GM23338 (cell line): ENCODE measurements at regions not wholly inside any gene's neighbourhood (a gene's known extent, or its start where the extent isn't known, plus 50 kb on each side); places are given as distances from the start of the nearest gene placed in this dataset.

Experiments used
- ATAC-seq: fragments of 200-7000 bp; cut with Tn5 transposase; 3 replicates; pipeline ENCODE4 v1.9.1; 2020
- DNase-seq: peaks from one replicate; pipeline ENCODE4 v3.0.0-alpha.2; 2015; ENCODE audit warnings: low spot score
- H2AFZ ChIP-seq: fragments of 200-600 bp; sonication (generic); 2 replicates; pipeline ENCODE4 v1.8.0; 2016; ENCODE audit warnings: antibody characterized with exemption, mild to moderate bottlenecking, moderate library complexity
- H3F3A ChIP-seq: fragments of 200-600 bp; sonication (generic); replicated peaks from 2 replicates; pipeline ENCODE4 v1.8.0; 2017; ENCODE audit warnings: antibody characterized with exemption, mixed run types, low read depth
- H3K27ac ChIP-seq: fragments of 200-600 bp; sonication (generic); 2 replicates; pipeline ENCODE4 v1.6.1; 2016; ENCODE audit warnings: low read depth
- H3K27me3 ChIP-seq: fragments of 200-600 bp; sonication (generic); 2 replicates; pipeline ENCODE4 v1.8.0; 2016; ENCODE audit warnings: mild to moderate bottlenecking, mixed run types, moderate library complexity; ENCODE audit not compliant: insufficient read depth
- H3K36me3 ChIP-seq: fragments of 200-600 bp; sonication (generic); 2 replicates; pipeline ENCODE4 v1.8.0; 2016; ENCODE audit warnings: mild to moderate bottlenecking; ENCODE audit not compliant: insufficient read depth
- H3K4me1 ChIP-seq: fragments of 200-600 bp; sonication (generic); 2 replicates; pipeline ENCODE4 v1.8.0; 2016; ENCODE audit warnings: mild to moderate bottlenecking, moderate library complexity; ENCODE audit not compliant: insufficient read depth
- H3K4me2 ChIP-seq: fragments of 200-600 bp; sonication (generic); 2 replicates; pipeline ENCODE4 v1.7.1; 2017; ENCODE audit warnings: mixed run types
- H3K4me3 ChIP-seq: fragments of 200-600 bp; sonication (generic); 2 replicates; pipeline ENCODE4 v1.6.1; 2016; ENCODE audit warnings: mixed run types
- H3K79me2 ChIP-seq: fragments of 200-600 bp; sonication (generic); replicated peaks from 2 replicates; pipeline ENCODE4 v1.8.0; 2017; ENCODE audit warnings: mild to moderate bottlenecking; ENCODE audit not compliant: insufficient read depth
- H3K9me2 ChIP-seq: fragments of 200-600 bp; sonication (generic); 2 replicates; pipeline ENCODE4 v1.8.0; 2017; ENCODE audit not compliant: insufficient read depth
- H4K20me1 ChIP-seq: fragments of 200-600 bp; sonication (generic); replicated peaks from 2 replicates; pipeline ENCODE4 v1.8.0; 2017; ENCODE audit warnings: mild to moderate bottlenecking; ENCODE audit not compliant: insufficient read depth
- H3K27ac Mint-ChIP-seq: 2 replicates; pipeline ENCODE4 v1.8.0; 2020; ENCODE audit warnings: inconsistent platforms, mild to moderate bottlenecking, moderate library complexity, mixed read lengths
- H3K27me3 Mint-ChIP-seq: 3 replicates; pipeline ENCODE4 v1.8.0; 2022; ENCODE audit warnings: low read depth, mild to moderate bottlenecking, moderate library complexity, mixed read lengths, inconsistent platforms; ENCODE audit not compliant: insufficient read depth, poor library complexity
- H3K36me3 Mint-ChIP-seq: 3 replicates; pipeline ENCODE4 v1.8.0; 2021; ENCODE audit warnings: low read depth, mild to moderate bottlenecking, inconsistent platforms, moderate library complexity, mixed read lengths
- H3K4me1 Mint-ChIP-seq: 3 replicates; pipeline ENCODE4 v1.8.0; 2020; ENCODE audit warnings: mild to moderate bottlenecking, inconsistent platforms, mixed read lengths
- H3K4me3 Mint-ChIP-seq: 3 replicates; pipeline ENCODE4 v1.8.0; 2021; ENCODE audit warnings: moderate library complexity, mild to moderate bottlenecking, inconsistent platforms, mixed read lengths
- H3K9me3 Mint-ChIP-seq: 3 replicates; pipeline ENCODE4 v1.8.0; 2020; ENCODE audit warnings: moderate library complexity, mild to moderate bottlenecking, inconsistent platforms, mixed read lengths
- CREB1 ChIP-seq: fragments of 250-450 bp; sonication (Bioruptor Pico); IDR thresholded peaks from 2 replicates; pipeline ENCODE4 v1.5.0; 2020; ENCODE audit warnings: low read depth, mild to moderate bottlenecking, moderate library complexity
- EZH2phosphoT487 ChIP-seq: fragments of 200-600 bp; sonication (generic); IDR thresholded peaks from one replicate; pipeline ENCODE4 v1.8.1; 2018; ENCODE audit warnings: antibody characterized with exemption; ENCODE audit not compliant: unreplicated experiment
- JUNB ChIP-seq: IDR thresholded peaks from one replicate; pipeline ENCODE4 v1.6.1; 2016; ENCODE audit warnings: antibody characterized with exemption; ENCODE audit not compliant: unreplicated experiment
- NANOG ChIP-seq: IDR thresholded peaks from 2 replicates; pipeline ENCODE4 v1.6.1; 2016; ENCODE audit warnings: antibody characterized with exemption, borderline replicate concordance
- POLR2AphosphoS5 ChIP-seq: IDR thresholded peaks from 2 replicates; pipeline ENCODE4 v1.6.1; 2016; ENCODE audit warnings: antibody characterized with exemption, low read depth
- STAT1 ChIP-seq: IDR thresholded peaks from one replicate; pipeline ENCODE4 v1.6.1; 2016; ENCODE audit warnings: antibody characterized with exemption; ENCODE audit not compliant: unreplicated experiment
- ZNF331 ChIP-seq: fragments of 250-450 bp; sonication (Bioruptor Pico); IDR thresholded peaks from 2 replicates; pipeline ENCODE4 v1.5.0; 2020; ENCODE audit warnings: low read depth, mild to moderate bottlenecking, moderate library complexity
- TF ChIP-seq, protein P1 (sequence below), 2 experiments: fragments of 200-600 bp in 1 of 2; sonication (generic) in 1 of 2; conservative IDR thresholded peaks; 2 replicates each; pipeline versions ENCODE4 v1.5.1 to v1.6.1; 2016 to 2017; ENCODE audit warnings: antibody characterized with exemption in 2 of 2, low read depth in 2 of 2, mild to moderate bottlenecking in 2 of 2, moderate library complexity in 1 of 2
- TF ChIP-seq, protein P2 (sequence below): IDR thresholded peaks from 2 replicates; pipeline ENCODE4 v1.6.1; 2016; ENCODE audit warnings: antibody characterized with exemption
- TF ChIP-seq, protein P3 (sequence below): IDR thresholded peaks from one replicate; pipeline ENCODE4 v1.6.1; 2018; ENCODE audit warnings: antibody characterized with exemption; ENCODE audit not compliant: unreplicated experiment

DNA sequence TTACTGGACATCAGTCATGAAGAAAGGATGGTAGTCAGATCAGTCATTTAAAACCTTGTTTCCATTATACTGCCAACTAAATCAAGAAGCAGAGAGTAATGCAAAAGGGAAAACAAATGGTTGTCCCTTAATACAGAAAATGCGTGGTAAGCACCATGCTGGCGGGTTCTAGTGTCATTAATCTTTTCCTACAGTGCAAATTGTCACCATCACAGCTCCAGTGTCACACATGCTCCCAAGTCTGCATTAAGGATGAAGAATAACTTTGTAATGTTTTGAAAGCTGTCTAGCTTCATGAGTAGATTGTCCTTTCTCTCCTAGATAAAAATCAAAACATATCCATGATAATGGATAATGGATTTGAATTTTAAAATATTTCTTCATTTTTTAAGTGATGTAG, 735.6 kb downstream of the EPHA7 start (continued):
- TF ChIP-seq, protein P1, sequence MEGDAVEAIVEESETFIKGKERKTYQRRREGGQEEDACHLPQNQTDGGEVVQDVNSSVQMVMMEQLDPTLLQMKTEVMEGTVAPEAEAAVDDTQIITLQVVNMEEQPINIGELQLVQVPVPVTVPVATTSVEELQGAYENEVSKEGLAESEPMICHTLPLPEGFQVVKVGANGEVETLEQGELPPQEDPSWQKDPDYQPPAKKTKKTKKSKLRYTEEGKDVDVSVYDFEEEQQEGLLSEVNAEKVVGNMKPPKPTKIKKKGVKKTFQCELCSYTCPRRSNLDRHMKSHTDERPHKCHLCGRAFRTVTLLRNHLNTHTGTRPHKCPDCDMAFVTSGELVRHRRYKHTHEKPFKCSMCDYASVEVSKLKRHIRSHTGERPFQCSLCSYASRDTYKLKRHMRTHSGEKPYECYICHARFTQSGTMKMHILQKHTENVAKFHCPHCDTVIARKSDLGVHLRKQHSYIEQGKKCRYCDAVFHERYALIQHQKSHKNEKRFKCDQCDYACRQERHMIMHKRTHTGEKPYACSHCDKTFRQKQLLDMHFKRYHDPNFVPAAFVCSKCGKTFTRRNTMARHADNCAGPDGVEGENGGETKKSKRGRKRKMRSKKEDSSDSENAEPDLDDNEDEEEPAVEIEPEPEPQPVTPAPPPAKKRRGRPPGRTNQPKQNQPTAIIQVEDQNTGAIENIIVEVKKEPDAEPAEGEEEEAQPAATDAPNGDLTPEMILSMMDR (conservative IDR thresholded peaks at IDR 0.05; ENCODE audit: low read depth in 2 of 2), result no peak
- TF ChIP-seq, protein P2, sequence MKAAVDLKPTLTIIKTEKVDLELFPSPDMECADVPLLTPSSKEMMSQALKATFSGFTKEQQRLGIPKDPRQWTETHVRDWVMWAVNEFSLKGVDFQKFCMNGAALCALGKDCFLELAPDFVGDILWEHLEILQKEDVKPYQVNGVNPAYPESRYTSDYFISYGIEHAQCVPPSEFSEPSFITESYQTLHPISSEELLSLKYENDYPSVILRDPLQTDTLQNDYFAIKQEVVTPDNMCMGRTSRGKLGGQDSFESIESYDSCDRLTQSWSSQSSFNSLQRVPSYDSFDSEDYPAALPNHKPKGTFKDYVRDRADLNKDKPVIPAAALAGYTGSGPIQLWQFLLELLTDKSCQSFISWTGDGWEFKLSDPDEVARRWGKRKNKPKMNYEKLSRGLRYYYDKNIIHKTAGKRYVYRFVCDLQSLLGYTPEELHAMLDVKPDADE, result no peak

DNA sequence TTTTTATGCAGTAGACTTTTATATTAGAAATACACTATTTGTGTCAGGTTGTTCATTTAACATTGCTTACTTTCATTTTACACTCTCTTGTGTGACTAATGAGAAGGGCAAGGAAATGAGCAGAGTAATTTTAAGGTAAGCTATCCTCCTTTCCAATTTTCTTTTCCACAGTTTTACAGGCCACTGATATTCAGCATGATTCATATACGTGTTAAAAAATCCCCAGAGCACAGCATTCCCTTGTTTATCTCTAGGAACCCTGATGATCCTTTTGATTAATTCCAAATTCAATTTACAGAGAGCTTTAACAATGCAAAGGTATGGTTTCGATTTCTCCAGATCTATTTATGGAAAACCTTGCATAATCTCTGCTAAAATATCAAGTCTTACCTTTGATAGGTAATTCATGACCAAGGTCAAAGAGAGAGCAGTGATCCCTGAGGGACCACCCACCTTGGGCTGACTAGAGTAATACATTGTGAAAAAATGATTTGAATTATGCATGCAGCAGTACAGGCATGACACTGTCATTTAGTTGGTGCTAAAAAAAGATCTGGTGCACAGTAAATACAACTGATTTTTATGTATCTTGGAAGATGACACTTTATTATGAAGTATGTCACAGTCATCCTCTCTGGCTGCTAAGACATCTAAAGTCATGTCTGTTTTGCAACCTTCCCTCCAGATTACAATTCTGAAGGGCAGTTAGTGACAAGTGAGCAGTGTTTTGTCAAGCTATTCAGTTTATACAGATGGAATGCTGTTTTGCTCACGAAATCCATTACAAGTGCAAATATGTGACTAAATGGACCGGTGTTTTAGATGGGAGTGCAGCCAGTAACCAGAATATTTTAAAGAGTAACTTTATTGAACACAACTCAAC, 736.6 kb downstream of the EPHA7 start:
- no peak overlapping the region for H2AFZ ChIP-seq
- H3K27me3 ChIP-seq, result no peaks in the 10 kb centered on the region
- Mint-ChIP-seq H3K4me1 (no peaks in the 10 kb centered on the region), H3K9me3 (no peaks in the 10 kb centered on the region), H3K27me3 (no peaks in the 10 kb centered on the region), H3K27ac (no peak overlapping the region), H3K36me3 (no peaks in the 10 kb centered on the region), H3K4me3 (no peak overlapping the region)
- no peak for TF ChIP-seq ZNF331 (CRISPR knock-in tag)
- no peak for TF ChIP-seq POLR2AphosphoS5
- TF ChIP-seq CREB1 (CRISPR knock-in tag), result no peak
- TF ChIP-seq, protein P1 (conservative IDR thresholded peaks at IDR 0.05; ENCODE audit: low read depth in 2 of 2), result no peak
- ATAC-seq, result no peak
- no peaks in the 10 kb centered on the region for H3K9me2 ChIP-seq
- DNase-seq, result no peak
- no peaks in the 10 kb centered on the region for H4K20me1 ChIP-seq
- H3K27ac ChIP-seq, result no peak overlapping the region
- no peaks in the 10 kb centered on the region for H3K4me1 ChIP-seq
- no peaks in the 10 kb centered on the region for H3F3A ChIP-seq
- H3K4me2 ChIP-seq, result no peak overlapping the region
- no peaks in the 10 kb centered on the region for H3K79me2 ChIP-seq
- H3K36me3 ChIP-seq, result no peaks in the 10 kb centered on the region
- H3K4me3 ChIP-seq, result no peak overlapping the region

DNA sequence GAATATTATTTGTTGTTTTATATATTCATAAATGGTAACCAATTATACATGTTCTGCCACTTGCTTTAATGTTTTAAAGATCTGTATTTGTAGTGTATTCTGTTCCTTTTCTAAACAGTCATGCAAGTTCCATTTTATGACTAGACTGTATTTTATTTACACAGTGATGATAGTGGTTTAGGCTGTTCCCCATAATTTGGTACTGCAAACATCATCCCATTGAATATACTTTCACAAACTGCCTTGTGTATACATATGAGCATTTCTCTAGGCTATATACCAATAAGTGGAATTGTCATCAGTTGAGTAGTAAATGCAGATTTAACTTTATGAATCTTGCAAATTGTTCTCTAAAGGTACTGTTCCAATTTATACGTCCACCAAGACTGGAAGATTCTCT, 738.0 kb downstream of the EPHA7 start:
- no peak for ATAC-seq
- H3K9me3 Mint-ChIP-seq, result no peaks in the 10 kb centered on the region
- H3K27ac Mint-ChIP-seq, result no peak overlapping the region
- Histone ChIP-seq H3K79me2 (no peaks in the 10 kb centered on the region), H3K27me3 (no peaks in the 10 kb centered on the region), H4K20me1 (no peaks in the 10 kb centered on the region), H3K4me2 (no peak overlapping the region), H3K36me3 (no peaks in the 10 kb centered on the region), H3K4me3 (no peak overlapping the region), H3K9me2 (no peaks in the 10 kb centered on the region), H3K4me1 (no peaks in the 10 kb centered on the region), H3K27ac (no peak overlapping the region), H2AFZ (no peak overlapping the region), H3F3A (no peaks in the 10 kb centered on the region)
- H3K36me3 Mint-ChIP-seq, result no peaks in the 10 kb centered on the region
- no peaks in the 10 kb centered on the region for H3K4me1 Mint-ChIP-seq
- no peaks in the 10 kb centered on the region for H3K27me3 Mint-ChIP-seq
- no peak overlapping the region for H3K4me3 Mint-ChIP-seq
- no peak for DNase-seq
- no peak for TF ChIP-seq JUNB
- TF ChIP-seq, protein P3, sequence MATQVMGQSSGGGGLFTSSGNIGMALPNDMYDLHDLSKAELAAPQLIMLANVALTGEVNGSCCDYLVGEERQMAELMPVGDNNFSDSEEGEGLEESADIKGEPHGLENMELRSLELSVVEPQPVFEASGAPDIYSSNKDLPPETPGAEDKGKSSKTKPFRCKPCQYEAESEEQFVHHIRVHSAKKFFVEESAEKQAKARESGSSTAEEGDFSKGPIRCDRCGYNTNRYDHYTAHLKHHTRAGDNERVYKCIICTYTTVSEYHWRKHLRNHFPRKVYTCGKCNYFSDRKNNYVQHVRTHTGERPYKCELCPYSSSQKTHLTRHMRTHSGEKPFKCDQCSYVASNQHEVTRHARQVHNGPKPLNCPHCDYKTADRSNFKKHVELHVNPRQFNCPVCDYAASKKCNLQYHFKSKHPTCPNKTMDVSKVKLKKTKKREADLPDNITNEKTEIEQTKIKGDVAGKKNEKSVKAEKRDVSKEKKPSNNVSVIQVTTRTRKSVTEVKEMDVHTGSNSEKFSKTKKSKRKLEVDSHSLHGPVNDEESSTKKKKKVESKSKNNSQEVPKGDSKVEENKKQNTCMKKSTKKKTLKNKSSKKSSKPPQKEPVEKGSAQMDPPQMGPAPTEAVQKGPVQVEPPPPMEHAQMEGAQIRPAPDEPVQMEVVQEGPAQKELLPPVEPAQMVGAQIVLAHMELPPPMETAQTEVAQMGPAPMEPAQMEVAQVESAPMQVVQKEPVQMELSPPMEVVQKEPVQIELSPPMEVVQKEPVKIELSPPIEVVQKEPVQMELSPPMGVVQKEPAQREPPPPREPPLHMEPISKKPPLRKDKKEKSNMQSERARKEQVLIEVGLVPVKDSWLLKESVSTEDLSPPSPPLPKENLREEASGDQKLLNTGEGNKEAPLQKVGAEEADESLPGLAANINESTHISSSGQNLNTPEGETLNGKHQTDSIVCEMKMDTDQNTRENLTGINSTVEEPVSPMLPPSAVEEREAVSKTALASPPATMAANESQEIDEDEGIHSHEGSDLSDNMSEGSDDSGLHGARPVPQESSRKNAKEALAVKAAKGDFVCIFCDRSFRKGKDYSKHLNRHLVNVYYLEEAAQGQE, result no peak
- TF ChIP-seq NANOG, result no peak
- no peak for TF ChIP-seq STAT1
- no peak for TF ChIP-seq CREB1 (CRISPR knock-in tag)
- TF ChIP-seq EZH2phosphoT487, result no peak
- TF ChIP-seq POLR2AphosphoS5, result no peak
- TF ChIP-seq, protein P1 (conservative IDR thresholded peaks at IDR 0.05; ENCODE audit: low read depth in 2 of 2), result no peak
